NCI-H69 (cell line): ENCODE measurements at regions not wholly inside any gene's neighbourhood (a gene's known extent, or its start where the extent isn't known, plus 50 kb on each side); places are given as distances from the start of the nearest gene placed in this dataset.

Source experiments
- DNase-seq: peaks from one replicate; lab custom pipeline; 2025; lab: John Stamatoyannopoulos, UW

DNA sequence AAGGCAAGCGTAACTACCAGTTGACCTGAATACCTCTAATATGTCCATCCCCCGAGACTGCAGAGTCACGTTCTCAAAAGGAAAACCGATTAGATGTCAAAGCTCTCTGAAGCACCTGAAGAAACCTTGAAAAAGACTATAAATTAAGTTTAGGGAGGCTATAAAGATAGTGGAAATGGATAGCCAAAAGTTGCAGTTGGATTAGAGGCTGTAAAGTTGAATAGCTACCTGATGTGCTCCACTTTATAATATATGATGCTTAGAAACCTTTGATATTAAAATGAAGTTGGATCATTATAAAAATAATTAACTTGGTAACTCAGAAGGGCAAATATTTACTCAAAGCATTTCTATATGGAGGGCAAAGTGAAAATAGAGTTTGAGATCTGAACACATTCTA lies 506.6 kb upstream of the AGA start:
- no peak for DNase-seq

DNA sequence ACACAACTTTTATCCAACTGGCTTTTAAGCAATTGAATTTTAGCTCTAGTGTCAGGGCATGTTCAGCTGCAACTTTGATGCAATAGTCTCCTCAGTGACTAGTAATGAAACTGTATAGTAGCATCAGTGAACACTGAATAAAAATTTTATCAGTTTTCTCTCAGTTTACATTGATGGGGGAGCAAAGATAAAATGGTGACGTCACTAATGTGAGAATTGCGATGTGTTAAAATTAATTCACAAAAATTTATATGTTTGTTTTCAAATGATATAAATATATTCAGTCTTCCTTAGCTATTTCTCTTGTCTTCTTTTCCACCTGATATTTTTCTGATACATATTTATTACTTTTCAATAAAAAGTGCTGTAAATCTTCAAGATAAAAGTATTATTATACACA lies 508.8 kb upstream of the AGA start:
- DNase-seq: no peak

DNA sequence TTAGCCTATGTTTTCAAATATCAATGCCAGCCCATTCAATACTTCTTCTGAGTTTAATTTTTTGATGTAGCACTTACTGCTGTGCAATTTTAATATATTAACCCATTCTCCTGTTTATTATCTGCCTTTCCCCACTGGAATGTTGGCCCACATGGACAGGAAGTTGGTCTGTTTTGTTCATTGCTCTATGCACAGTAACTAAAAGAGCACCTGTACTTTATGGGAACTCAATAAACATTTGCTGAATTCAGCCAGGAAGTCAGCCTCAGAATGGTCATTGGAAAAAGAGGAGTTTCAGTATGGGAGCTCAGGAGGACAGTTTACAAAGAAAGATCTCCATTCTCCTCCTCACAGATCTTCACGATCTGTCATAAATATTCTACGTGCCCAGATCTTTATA lies 510.5 kb upstream of the AGA start:
- DNase-seq: no peak

DNA sequence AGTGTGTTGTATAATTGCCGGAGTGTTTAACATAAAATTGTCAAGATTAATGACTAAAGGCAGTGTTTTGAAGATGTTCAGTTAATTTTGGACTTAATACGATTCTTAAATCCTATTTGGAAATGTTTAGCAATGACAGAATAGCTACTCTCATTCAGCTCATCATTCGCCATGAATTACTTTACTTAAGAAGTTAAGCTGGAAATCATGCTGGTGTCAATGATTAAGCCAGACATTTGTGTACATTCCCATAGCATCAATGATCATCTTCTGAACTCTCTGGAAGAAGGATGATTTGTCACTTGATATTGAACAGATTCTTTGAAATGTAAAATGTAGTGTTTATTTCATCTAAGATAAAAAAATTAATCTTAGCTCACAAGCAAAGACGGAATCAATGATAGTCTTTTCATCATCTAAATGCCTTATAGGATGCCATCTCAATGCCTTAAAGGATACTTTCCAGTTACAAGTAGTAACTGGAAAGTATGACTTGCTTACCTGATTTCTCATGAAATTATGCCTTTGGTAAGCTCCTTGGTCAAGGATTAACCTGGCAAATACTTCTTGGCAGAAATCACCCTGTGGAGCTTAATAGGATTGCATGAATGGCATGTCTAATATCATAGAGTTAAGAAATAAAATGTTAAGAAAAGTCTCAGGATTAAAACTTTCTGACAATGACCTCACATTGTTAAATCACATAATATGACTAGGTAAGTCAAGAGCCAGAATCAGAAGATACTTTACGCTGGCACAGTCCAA lies 515.5 kb upstream of the AGA start:
- no peak for DNase-seq

DNA sequence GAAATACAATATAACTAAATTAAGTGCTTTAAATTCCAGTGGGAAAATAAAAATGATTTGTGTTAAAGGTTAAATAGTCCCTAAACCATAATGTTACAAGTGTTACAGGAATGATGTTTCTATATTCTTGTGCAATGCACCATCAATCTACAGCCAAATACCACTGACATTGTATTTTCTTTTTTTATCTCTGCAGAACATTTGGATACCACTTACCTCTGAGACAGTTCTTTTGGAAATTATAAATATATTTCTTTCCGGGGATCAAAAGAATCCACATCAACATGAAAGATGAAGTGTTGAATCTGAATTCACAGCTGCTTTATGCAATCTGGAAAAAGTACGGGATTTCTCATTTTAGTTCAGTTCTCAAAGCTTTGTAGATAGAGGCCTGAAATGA lies 518.3 kb upstream of the AGA start:
- no peak for DNase-seq

DNA sequence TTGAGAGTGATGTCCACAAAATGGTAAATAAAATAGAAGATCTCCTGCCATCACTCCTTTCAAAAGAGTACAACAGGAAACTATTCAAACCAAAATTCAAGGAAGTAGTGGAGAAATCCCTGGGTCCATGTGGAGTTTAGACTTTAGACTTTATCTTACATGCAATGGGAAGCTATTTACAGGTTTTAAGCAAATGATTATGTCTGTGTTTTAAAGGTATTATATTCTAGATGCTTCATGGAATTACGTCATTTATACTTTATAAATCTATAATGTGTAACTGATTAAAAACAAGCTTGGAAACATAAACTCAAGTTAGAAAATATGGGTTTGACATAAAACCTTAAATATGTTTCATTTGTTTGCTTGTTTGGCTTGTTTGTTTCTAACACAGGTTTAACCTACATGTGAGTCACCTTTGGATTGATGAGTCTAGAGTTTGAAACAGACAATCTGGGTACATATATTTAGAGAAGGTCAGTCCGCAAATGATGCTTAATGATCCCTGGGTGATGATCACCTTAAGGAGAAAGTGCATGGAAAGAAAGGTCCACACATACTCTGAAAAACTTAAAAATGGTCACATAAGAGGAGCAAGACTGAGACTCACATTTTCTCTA lies 519.6 kb upstream of the AGA start:
- DNase-seq: no peak

DNA sequence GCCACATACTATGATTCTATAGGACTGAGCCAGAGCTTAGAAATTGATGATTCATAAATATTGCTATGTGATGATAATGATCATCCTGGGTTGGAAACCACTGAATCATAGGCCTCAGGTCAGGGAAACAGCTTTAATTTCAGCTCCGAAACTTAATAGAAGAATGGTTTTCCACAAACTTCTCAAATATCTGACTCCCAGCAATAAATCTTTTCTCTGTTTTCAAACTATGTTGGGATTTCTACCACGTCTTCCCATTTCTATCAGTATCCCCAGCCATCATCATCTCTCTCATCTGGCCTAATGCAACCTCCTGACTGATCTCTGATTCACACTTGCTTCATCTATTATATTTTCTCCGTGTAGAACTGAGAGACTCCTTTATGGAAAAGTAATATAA lies 521.8 kb upstream of the AGA start:
- no peak for DNase-seq

DNA sequence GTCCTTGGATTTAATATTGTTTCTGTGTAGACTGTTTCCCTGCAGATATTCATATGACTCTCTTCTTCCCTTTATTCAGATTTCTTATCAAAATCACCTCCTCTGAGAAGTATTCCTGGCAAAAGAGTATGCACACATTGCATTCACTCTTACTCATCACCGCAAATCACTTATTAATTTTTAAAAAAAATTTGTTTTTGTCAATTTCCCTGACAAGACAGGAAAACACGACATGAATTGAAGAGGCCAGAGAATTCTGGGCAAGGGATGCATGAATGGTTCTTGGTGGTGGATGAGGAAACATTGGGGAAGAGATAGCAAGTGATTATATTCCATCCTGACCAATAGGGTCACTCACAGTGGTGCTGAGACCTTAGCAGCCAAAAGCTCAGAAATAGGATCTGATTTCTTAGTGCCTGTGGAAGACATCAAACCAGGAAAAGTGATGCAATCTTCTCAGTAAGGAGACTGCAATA lies 522.5 kb upstream of the AGA start:
- DNase-seq: no peak

DNA sequence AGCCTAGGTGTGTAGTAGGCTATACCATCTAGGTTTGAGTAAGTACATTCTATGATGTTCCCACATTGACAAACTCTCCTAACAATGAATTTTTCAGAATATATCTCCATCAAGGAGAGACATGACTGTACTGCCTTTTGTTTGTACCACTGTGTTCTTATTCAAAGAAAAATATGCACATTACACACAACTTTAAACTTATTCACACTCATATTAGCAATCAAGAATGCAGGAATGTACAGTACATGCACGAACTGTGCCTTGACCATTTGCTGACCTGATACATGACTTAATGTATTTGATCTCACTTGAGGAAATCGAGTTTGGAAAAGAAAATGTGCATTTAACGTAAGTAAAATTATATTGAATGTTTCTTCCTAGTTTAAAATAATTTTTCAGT lies 525.1 kb upstream of the AGA start:
- DNase-seq: no peak

DNA sequence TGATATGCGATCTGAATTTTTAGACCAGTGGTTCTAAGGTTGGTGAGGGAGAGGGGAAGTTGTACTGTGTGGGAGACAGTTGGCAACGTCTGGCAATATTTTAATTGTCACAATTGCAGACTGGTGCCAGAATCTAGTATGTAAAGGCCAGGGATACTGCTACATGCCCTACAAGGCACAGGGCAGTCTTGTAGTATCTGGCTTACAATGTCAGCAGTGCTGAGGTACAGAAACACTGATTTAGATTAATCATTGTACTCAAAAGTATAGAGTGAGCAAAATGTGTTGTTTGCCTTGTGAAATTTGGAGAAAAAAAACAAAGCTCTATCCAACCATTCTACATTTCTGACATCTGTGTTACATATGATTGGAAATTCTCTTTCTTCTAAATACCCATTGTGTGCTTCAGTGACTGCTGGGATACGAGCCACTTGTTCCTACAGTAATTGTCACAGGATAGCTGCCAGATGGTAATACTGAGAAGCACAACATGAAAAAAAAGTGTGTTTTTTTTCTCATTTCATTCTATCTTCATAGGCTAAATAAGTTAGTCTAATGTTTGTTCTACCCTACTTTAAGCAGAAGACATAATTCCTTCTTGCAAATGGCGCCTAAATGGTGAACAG lies 526.7 kb upstream of the AGA start:
- DNase-seq: no peak

DNA sequence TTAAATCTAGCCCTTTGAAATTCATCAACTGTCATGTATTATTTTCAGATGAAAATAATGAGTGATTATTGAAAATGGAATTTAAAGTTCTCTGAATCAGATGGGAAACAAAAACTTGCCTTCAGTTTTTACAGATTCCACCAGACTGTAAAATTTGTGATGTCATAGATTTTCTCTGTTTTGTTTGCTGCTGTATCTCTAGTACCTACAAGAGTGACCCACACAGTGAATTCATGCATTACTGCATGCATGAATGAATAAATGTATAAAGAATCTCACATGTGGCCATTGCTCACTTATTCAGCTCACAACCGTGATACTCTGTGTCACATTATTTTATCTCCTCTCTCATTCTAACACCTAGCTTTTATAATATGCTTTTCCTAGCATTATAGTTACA lies 532.2 kb upstream of the AGA start:
- DNase-seq: no peak

DNA sequence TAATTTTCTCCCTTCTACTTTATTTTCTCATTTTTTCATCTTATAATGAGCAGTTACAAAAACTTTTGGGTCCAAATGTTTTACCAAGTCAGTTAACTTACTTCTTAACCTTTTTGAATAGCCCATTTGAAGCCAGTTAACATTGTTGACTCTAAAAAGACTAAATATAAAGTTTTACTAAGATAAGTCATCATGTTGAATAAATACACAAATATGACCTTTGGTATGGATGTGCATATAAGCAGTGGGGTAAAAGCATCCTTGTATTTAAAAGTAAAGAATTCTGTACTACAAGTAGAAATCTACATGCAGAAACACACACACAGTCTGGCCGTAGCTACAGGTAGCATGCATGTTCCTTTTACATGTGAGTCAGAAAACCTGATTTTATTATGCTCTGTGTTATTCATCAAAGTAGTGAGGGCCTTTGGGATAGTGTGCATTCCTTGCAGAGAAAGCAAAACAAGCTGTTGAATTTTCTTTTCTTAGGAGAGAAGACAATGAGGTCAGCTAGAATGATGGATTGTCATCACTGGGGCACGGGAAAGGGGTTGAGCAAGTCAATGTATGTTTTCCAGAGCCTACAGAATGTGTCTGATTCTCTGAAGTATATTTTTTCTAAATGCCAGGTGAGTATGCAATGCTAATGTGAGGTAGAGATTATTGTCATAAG lies 533.2 kb upstream of the AGA start:
- DNase-seq: no peak

DNA sequence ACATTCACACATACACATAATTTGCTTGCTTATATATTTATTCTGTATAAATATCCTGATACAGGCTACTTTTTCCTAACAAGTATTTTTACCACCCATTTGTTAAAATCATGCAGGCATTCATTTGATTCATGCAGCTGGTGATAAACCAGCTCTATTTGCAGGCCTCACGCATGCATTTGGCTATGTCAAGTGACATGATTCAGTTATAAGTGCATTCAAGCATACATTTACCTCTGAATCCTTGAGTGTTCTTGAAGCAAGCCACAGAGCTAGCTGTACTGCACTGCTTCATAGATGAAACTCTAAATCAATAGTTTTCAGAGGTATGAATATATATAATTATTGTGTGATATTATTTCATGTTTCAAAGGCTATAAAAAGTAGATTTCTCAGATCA lies 544.0 kb upstream of the AGA start:
- DNase-seq: peak; percentile 23

DNA sequence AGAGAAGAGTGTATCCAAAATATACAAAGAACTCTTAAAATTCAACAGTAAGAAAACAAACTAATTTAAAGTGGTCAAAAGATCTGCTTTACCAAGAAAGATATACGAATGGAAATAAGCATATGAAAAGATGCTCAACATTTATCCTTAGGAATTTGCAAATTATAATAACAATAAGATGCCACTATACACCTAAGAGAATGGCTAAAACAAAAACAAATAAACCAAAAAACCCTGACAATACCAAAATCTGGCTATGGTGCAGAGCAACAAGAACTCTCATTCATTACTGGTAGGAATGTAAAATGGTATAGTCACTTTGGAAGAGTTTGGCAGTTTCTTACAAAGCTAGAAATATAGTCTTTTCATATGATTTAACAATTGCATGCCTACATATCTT lies 545.7 kb upstream of the AGA start:
- DNase-seq: no peak

DNA sequence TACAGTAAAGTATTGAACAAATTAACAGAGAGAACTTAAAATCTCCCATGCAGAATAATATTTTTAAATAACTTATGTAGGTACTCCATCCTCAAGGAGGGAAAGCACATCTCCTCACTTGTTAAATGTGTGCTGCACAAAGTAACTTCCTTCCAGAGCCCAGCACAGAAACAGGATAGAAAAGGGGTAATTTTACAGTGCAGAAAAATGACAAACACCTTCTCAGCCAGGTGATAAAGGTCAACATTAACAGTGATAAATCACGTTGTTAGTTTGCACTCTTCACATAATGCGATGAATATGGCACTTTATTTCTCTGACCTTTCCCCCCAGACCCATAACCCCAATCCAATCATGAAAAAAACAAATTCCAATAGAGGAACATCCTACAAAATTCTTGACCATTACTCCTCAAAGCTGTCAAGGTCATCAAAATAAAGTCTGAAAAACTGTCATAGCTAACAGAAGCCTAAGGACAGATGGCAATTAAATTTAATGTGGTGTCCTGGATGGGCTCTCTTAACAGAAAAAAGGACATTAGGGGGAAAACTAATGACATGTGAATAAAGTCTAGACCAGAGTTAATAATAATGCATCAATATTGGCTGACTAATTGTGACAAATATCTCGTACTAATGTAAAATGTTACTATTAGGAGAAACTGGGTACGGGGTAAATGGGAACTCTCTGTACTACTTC lies 547.4 kb upstream of the AGA start:
- no peak for DNase-seq

DNA sequence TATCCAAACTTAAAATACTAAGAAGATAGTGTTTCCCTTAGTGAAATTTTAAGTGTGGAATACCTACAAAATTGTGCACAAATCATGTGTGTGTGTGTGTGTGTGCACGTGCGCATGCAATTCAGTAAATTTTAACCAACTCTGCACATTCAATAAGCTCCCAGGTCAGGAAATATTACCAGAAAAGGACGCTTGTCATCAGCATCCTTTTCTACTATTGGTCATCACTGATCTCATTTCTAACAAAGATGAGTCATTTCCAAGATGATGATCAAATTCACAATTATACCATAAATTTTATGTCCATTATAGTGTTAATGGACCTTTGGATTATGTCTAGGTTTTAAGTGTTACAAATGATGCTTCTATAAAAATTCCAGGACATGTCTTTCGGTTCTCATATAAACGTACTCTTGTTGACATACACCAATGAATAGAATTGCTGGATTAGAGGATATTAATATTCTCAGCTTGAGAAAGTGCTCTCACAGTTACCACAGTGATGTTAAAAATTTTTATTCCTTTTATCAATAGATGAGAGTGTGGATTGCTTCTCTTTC lies 560.9 kb upstream of the AGA start:
- no peak for DNase-seq

DNA sequence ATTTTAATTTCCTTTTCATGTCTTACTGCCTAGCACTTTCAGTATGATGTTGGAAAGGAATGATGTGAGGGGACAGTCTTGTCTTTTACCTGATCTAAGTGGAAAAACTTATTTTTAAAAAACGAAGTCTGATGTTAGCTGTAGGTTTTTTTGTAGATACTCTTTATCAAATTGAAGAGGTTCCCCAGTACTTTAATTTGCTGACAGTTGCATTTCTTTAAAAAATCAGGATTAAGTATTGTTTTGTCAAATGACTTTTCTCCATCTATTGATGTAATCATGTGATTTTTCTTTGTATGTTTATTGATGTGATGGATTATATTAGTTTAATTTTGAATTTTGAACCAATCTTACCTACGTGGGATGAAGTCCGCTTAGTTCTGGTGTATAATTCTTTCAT lies 568.4 kb upstream of the AGA start:
- no peak for DNase-seq

DNA sequence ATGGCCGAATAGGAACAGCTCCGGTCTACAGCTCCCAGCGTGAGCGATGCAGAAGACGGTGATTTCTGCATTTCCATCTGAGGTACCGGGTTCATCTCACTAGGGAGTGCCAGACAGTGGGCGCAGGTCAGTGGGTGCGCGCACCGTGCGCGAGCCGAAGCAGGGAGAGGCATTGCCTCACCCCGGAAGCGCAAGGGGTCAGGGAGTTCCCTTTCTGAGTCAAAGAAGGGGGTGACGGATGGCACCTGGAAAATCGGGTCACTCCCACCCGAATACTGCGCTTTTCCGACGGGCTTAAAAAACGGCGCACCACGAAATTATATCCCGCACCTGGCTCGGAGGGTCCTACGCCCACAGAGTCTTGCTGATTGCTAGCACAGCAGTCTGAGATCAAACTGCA lies 572.8 kb upstream of the AGA start:
- peak; percentile 57 for DNase-seq

DNA sequence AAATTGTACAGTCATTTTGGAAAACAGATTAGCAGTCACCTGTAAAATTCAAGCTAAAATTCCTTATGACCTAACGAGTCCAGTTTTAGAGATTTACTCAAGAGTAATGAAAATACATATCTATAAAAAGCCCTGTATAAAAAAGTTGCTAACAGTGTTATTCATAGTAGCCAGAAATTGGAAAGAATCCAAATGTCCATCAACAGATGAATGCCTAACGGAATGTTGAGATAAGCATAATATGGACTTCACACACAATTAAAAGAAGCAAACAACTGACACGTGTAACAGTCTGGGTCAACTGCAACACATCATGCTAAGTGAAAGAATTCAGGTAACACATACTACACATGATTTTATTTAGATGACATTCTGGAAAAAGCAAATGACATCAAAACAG lies 584.8 kb upstream of the AGA start:
- no peak for DNase-seq

DNA sequence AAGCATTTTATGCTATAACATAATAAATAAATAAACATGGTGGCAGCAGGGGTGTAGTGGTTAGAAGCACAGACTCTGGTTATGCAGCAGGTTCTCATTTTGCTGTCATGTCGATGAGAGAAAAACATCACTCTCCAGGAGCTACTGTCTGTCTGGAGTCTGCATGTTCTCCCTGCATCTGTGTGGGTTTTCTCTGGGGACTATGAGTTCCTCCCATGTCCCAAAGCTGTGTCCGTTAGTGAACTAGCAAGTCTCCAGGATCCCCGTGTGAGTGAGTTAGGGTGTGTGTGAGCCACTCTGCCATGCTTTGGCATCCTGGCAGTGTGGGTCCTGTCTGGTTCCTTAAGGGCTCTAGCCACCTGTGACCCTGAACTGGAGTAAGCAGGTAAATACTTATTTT lies 585.6 kb upstream of the AGA start:
- DNase-seq: no peak

DNA sequence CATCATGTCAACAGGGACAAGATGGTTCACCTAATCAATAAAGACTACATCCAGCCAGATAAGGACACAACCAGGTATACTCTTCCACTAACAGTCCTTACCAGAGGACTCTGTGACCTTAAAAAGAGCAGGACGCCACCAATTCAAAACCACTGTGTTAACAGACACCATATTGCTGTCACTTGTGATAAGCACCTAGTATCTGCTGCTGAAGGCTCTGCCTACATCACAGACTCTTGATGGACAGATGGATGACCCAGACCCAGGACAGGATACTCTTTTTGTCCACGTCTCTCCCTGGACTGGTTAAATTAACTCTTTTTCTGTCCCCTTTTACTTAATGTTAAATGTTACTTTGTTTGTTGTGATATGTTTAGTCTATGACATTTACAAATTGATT lies 586.2 kb upstream of the AGA start:
- no peak for DNase-seq
